GM21528 (cell line): ENCODE measurements at regions not wholly inside any gene's neighbourhood (a gene's known extent, or its start where the extent isn't known, plus 50 kb on each side); places are given as distances from the start of the nearest gene placed in this dataset.
"Not testable (repeated sequence)": the region's sequence is repeated elsewhere in the genome, so short reads cannot be mapped to it uniquely, and the experiment has no call there.

Experiments
- ATAC-seq: cut with Tn5 transposase; IDR thresholded peaks from one replicate; pipeline ENCODE4 v1.9.1; 2021; ENCODE audit warnings: mild to moderate bottlenecking, moderate library complexity; ENCODE audit not compliant: unreplicated experiment, low FRiP score

DNA sequence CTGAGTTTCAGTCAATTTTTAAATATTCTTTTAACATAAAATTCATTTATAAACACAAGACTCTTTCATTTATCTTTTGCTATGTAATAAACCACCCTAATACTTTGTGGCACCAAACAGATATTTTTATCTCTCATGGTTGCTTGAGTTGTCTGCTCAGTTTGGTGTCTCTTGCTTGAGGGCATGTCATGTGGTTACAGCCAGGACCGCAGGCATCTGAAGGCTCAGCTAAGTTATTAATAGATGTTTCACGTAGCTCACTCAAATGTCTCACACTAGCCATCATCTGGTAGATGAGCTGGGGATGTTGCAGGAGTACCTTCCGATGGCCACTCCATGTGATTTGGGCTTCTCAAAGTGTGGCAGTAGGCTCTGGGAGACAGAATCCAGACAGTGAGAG, 597.8 kb downstream of the ETNK1 start:
- no peak for ATAC-seq

DNA sequence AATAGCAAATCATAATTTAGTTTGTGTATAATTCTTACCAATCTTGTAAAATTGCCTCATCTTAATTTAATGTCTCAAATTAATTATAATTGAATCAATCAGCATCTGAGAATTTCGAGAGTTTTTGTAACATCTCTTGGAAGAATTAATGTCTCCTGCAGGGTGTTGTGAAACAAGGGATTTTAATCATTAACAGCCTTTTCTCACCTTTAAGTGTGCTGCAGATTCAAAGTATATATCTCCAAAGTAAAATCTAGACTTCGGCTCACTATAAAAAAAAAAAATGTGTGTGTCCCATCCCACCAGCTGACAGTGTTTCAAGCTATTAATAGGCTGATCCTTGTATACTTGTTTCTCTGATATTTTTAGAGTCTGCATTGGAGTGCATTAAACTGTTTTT, 603.1 kb downstream of the ETNK1 start:
- no peak for ATAC-seq

DNA sequence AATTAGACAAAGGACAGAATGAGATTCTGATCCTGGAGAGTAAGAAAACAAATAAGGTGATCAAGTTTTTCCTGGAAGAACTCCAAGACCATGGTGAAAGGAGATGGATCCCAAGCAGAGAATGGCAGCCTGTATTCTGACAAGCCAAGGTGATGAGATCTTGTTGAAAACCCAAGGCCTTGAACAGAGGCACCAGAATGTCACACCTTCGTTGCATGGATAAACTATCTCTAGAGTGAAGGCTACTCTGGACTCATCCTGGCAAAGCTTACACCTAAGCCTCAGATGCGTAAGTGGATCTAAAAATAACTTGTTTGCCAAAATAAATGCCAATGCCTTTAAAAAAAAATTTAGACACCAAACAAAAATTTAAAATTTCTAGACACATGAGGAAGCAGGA, 605.9 kb downstream of the ETNK1 start:
- no peak for ATAC-seq

DNA sequence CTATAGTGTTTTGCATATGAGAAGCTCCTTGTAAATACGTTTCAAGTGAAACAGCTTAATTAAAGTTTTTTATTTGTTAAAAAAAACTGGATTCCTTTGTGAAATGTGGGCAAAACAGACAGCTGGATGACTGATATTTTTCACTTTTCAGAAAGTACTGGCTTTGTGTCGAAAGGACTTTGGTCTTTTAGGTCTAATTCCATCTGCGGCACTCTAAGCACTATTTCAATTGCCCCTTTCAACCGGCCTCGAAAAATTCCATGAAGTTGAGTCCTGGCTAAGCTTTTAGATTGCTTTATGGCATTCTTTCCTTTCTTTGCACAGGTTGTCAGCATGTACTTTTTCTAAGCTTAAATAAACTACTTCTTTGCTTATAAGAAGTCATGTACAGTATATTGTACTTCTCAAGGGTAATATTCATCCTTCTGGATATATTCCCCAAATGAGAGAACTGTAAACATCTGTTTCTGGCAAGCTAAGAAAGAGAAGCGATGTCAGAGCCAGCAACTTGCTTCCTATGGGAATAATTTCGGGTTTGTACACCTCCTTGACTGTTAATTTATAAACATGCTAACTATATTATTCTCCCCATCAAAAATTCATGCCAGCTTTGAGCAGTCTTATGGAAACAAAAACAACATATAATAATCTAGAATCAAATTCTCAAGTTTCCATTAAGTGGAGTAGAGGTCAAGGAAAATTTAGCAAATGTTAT, 611.3 kb downstream of the ETNK1 start:
- no peak for ATAC-seq

DNA sequence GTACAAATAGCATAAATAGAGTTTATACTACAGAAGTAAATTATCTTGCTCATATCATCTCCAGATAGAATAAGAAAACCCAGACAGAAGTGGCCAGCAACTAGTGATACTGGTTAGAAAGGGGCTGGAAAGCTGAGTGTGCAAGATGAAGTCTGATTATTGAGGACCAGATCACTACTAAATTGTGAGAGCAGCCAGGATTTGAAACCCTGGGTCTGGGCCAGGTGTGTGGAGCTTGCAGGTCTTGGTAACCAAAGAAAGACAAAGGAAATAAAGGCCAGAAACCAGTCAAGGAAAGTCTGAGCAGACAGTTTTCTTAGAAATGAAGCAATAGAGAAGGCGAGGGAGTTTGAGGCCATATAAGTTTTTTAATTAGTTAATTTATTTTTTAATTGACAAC, 611.8 kb downstream of the ETNK1 start:
- no peak for ATAC-seq

DNA sequence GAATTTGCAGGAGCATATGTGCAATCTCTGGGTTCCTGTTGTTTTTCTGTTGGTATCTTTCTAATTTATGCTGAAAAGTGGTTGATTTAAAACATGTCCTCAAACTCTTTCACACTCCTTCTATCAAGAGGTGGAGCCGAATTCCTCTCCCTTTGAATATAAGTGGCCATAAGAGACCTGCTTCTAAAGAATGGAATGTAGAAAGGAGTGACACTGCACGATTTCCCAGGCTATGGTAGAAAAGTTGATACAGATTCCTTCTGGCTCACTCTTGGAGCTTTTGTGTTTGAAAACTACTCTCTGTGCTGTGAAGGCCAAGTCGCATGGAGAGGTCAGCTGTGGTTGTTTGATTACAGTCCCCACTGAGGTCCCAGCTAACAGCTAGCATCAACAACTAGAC, 613.2 kb downstream of the ETNK1 start:
- ATAC-seq = no peak

DNA sequence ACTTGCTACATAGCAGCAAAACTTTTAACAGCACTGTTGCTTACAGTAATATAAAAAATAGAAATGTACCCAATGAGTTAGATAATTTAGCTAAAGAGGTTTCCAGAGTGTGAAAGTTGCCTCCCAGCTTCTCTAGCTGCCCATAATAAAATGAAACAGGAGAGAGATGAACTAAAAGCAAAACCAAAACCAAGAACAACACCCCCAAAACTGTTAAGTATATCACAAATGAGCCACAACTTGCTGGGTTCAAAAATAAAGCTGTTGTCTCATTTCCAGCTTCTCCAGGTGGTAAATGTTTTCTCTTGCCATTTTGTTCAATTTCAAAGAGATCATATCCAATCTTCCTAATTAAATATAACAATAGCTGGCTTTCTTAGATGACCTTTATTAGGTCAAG, 614.0 kb downstream of the ETNK1 start:
- ATAC-seq = no peak

DNA sequence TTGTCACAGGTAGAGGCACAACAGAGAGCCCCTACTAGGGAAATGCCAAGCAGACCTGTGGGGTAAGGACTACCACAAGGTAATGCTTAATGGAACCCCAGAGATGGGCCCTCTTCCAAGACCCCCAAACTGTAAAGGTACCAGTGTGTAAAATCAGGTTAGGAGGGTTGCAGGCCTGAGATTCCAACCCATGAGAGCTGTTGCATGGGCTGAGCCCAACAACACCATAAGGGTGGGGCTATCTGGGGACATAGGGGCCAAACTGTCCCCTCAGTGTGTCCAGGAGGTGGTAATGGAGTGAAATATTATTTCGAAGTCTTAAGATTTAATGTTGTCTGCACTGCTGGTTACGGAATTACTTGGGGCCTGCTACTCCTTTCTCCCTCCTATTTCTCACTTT, 620.2 kb downstream of the ETNK1 start:
- no peak for ATAC-seq

DNA sequence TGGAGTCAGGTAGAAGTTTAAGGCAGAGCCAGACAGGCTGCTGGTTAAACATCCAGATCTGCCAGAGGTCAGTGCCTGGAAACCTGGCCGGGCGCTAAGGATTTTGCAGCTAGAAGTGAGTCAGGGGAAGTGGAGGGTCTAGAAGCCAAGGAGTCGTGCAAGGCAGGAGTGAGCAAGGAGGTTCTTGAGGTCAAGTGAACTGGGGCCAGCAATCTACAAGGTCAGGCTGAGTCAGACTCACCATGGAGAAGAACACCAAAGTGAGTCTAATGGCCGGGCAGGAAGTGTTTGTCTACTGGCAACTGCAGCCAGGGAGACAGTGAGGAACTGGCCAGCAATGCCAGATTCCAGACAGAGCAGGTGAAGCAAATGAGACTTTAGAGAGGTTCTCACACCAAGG, 628.2 kb downstream of the ETNK1 start:
- ATAC-seq = no peak

DNA sequence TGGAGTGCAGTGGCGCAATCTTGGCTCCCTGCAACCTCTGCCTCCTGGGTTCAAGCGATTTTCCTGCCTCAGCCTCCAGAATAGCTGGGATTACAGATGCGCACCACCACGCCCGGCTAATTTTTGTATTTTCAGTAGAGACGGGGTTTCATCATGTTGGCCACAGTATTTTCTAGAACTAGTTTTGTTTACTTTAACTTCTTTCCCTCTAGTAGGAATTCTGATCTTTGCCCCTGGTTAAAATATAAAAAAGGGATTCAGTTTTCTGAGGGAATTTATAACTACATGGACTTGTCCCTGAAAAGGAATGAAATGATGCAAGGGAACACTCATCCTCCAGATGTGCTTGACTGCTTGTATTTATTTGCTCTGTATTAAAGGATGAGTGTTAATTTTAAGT, 628.9 kb downstream of the ETNK1 start:
- ATAC-seq = not testable (repeated sequence)

DNA sequence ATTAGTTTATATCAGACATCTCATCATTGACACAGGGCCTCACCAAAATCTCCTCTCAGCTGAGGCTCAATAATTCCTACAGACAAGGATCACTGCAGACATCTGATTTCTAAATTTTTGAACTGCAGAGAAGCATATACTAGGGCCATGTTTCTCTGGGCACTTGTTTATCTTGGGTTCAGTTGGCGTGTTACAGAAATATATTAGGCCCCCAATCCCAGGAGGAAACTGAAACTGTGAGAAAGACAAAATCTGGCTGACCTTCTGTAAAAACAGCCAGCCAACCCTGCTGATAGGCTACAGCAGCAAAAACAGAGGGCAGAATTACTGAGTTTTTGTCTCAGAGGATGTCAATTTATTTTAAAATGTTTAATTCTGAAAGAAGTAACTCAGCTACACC, 634.6 kb downstream of the ETNK1 start:
- no peak for ATAC-seq

DNA sequence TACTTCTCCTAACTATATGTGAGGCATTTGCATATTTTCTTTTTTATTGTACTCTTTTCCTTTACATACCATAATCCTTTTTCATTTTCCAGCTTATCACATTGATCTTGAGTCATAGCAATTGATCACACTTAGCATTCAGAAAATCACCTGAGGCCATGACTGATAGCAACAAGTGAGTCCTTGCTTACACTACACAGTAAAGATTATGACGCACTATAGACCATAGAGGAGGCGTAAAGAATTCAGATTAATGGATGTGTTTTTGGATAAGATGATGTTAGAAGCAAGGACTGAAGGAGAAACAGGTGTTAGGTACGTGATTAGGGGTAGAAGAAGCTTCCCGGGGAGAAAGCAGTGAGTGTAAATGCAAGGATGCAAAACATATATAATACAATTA, 637.7 kb downstream of the ETNK1 start:
- ATAC-seq = no peak

DNA sequence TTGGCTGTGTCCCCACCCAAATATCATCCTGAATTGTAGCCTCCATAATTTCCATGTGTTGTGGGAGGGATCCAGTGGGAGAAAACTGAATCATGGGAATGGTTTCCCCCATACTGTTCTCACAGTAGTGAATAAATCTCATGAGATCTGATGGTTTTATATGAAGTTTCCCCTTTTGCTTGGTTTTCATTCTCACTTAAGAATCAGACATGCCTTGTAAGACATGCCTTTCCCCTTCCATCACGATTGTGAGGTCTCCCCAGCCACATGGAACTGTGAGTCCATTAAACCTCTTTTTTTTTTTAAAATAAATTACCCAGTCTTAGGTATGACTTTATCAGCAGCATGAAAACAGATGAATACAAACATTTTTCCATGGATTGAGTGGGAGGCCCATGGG, 652.9 kb downstream of the ETNK1 start:
- no peak for ATAC-seq

DNA sequence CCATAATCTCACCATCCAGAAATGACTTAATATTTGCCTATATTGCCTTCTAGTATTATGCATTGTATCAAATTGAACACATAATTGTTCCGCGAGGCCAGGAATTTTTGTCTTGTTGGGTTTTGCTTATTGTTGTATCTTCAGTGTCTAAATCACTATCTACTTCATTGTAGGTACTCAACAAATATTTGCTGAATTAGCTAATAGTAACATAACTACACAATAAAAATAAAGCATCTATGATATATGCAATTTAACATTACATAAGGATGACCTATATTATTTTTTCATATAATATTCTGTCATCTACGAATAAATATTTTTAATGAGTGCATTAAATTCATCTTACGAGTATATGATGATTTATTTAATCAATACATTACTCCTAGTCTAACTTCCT, 656.3 kb downstream of the ETNK1 start:
- ATAC-seq = no peak

DNA sequence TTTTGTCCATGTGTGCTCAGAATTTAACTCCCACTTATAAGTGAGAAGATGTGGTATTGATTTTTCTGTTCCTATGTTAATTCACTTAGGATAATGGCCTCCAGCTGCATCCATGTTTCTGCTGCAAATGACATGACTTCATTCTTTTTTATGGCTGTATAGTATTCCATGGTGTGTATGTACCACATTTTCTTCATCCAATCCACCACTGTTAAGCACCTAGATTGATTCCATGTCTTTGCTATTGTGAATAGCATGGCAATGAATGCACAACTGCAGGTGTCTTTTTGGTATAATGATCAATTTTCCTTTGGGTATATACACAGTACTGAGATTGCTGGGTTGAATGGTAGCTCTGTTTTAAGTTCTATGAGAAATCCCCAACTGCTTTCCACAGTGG, 657.7 kb downstream of the ETNK1 start:
- ATAC-seq = no peak

DNA sequence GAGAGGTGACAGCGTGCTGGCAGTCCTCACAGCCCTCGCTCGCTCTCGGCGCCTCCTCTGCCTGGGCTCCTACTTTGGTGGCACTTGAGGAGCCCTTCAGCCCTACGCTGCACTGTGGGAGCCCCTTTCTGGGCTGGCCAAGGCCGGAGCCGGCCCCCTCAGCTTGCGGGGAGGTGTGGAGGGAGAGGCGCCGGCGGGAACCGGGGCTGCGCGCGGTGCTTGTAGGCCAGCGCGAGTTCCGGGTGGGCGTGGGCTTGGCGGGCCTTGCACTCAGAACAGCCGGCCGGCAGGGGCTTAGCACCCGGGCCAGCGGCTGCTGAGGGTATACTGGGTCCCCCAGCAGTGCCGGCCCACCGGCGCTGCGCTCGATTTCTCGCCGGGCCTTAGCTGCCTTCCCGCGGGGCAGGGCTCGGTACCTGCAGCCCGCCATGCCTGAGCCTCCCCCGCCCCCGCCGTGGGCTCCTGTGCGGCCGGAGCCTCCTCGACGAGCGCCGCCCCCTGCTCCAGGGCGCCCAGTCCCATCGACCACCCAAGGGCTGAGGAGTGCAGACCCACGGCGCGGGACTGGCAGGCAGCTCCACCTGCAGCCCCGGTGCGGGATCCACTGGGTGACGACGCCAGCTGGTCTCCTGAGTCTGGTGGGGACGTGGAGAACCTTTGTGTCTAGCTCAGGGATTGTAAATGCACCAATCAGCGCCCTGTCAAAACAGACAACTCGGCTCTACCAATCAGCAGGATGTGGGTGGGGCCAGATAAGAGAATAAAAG, 661.0 kb downstream of the ETNK1 start:
- ATAC-seq = not testable (repeated sequence)

DNA sequence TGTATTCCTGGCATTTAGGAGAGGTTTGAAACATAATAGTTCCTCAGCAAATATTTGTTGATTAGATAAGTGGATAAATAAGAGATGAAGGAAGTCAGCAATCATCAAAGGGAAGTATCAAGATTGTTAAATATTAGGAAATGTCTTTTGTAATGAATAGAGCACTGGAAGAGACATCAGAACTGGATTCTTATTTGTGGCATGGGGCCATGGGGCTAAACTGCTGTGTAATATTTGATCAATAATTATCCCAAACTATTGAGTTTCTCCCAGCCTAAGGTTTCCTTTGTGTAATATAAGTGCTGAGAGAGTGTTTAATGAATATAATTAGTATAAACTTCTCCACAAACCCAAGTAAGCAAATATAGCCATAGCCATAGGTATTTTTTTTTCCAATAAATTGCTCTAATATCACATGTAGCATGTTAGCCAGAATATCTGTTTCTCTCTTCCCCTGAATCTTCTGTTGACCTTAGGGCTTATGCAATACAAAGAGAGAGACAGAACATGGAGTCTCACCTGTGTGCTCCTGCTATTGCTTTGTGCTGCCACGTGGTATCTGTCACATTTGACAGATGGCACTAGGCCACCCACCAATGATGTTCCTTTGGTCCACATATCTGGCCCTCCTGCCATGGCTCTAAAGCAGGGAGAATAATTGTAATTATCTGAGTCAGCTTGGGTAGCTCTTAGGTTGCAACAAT, 658.7 kb downstream of the SOX5 start:
- ATAC-seq = no peak

DNA sequence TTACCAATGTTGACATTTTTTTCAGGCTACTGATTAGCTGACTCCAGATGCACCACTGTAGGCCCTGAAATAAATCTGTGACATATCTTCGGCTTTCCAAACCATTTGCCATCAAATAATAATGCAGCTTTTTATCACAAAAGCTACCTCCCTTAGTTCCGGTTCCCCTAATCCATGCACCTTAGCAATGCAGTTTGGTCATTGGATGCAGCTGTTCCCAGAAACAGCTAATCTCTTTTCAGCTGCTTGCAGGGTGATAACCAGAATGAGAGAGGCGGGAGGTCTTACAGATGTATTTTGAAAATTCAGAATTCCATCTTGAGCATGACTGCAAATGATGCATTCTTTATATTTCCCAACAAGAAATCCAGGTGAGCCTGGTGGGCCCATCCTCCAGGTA, 646.2 kb downstream of the SOX5 start:
- no peak for ATAC-seq

DNA sequence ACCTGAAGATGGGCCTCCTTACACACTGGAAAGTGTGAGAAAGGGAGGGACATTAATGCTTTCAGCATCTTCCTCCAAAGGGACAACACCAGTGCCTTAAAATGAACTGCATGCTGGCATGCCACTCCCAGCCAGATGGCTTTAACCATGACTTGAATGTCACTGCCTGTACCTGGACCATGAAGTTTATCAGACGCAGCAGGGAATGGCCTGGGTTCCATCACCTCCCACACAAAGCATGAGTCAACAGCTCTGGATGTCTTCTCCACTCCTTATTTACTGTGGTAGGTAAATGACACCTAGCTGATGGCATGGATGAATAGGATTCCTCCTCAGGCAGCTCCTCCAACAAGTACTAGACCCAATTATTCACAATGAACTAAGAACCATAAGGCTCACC, 645.6 kb downstream of the SOX5 start:
- ATAC-seq = no peak

DNA sequence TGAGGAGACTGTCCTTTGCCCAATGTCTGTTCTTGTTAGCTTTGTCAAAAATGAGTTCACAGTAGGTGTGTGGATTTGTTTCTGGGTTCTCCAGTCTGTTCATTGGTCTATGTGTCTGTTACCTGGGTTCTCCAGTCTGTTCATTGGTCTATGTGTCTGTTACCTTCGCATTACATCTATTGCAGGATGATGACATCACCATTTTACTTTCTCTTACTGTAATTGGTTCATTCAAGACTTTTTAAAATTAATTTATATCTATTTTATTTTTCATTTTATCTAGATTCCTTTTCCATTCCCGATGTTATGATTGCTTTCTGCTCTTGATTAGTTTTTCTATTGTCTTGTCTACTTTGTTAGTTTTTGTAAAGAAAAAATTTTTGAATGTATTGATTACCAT, 615.5 kb downstream of the SOX5 start:
- ATAC-seq = no peak

DNA sequence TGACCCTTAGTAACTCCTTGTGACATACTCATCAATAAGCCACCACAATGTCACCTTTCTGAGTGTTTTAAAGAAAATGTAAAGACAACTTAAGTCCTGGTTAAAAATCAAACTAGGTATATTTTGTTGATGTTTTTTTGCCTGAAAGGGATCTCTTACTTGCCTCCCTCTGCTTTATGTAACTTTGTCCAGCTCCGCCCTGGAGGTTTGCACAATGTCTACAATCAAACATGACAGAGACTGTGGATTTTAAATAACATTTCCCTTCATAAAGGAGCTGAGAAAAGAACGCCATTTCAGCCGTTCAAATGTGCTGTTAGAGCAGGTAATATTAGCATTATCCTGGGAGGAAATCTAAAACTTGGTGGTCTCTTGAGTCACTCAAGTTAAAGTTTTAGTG, 613.9 kb downstream of the SOX5 start:
- ATAC-seq = no peak

DNA sequence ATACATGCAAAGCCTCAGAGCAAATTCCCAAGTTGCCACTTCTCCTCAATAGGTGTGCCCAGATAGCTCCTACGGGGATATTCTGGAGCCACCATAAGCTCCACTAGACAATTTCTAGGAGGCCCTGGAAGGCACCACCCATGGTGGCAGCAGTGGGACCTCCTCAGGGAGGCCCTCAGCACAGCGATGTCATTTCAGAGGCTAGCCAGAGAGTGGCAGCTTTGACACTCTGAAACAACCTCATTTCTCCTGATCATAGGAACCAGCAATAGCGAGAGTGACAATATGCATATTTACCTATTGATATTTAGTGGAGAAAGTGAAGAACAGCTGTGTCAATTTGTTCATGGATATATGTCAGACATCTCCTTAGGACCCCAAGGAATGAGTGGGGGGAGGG, 612.3 kb downstream of the SOX5 start:
- ATAC-seq = no peak
